GM12891 (cell line): ENCODE measurements at regions not wholly inside any gene's neighbourhood (a gene's known extent, or its start where the extent isn't known, plus 50 kb on each side); places are given as distances from the start of the nearest gene placed in this dataset.

Experiments used
- PAX5 ChIP-seq: IDR thresholded peaks from 2 replicates; pipeline ENCODE4 v1.6.1; 2011; ENCODE audit warnings: low read length, moderate library complexity, mild to moderate bottlenecking; ENCODE audit not compliant: insufficient read depth, severe bottlenecking
- POLR2A ChIP-seq: IDR thresholded peaks from 2 replicates; pipeline ENCODE4 v1.6.1; 2011; ENCODE audit warnings: low read depth, low read length, control low read depth
- POLR2AphosphoS5 ChIP-seq: IDR thresholded peaks from 2 replicates; pipeline ENCODE4 v1.6.1; 2011; ENCODE audit warnings: low read depth, low read length, control low read depth
- SPI1 ChIP-seq: IDR thresholded peaks from 2 replicates; pipeline ENCODE4 v1.6.1; 2011; ENCODE audit warnings: low read depth, low read length, control low read depth
- TAF1 ChIP-seq: IDR thresholded peaks from 2 replicates; pipeline ENCODE4 v1.6.1; 2011; ENCODE audit warnings: low read depth, low read length, control low read depth

GRCh38 chr11:39661890-39662289 is 1797.6 kb downstream of the LRRC4C start:
- no peak for TF ChIP-seq SPI1
- no peak for TF ChIP-seq POLR2A
- no peak for TF ChIP-seq TAF1
- no peak for TF ChIP-seq PAX5
- TF ChIP-seq POLR2AphosphoS5 = no peak
